GM12878 (cell line): ENCODE measurements at regions not wholly inside any gene's neighbourhood (a gene's known extent, or its start where the extent isn't known, plus 50 kb on each side); places are given as distances from the start of the nearest gene placed in this dataset.

Experiments used
- ATAC-seq: fragments of 200-7000 bp; cut with Tn5 transposase; 3 replicates; pipeline ENCODE4 v1.9.1; 2020; ENCODE audit warnings: mild to moderate bottlenecking, moderate library complexity
- BruUV-seq: library from RNA; stranded (reverse); fragments of 400-500 nt; replicated peaks from 2 replicates; lab custom pipeline; 2021; lab: Mats Ljungman, UMichigan
- CTCF ChIA-PET: fragments of 300-600 bp; sonication (Branson Sonifier 250); formaldehyde crosslinking; extraction: SDS; loops from one replicate; lab custom pipeline; 2021; ENCODE audit warnings: inconsistent platforms; lab: Yijun Ruan, JAX
- POLR2A ChIA-PET: fragments of 350-600 bp; formaldehyde crosslinking; extraction: SDS; loops from one replicate; lab custom pipeline; 2021; ENCODE audit warnings: inconsistent platforms; lab: Charles Lee
- RAD21 ChIA-PET: fragments of 300-600 bp; sonication (Branson Sonifier 250); formaldehyde crosslinking; loops from one replicate; lab custom pipeline; 2023; ENCODE audit warnings: antibody characterized with exemption; ENCODE audit not compliant: unreplicated experiment; lab: Charles Lee
- SMC1A ChIA-PET: fragments of 300-600 bp; sonication (Branson Sonifier 250); formaldehyde crosslinking; loops from one replicate; lab custom pipeline; 2023; ENCODE audit not compliant: unreplicated experiment, uncharacterized antibody; lab: Charles Lee
- DNase-seq: peaks from one replicate; pipeline ENCODE4 v3.0.0-alpha.2; 2011; ENCODE audit warnings: low read depth, low spot score
- FAIRE-seq: peaks from 3 replicates; lab custom pipeline; 2011; peaks lifted over from hg19 to GRCh38; lab: Jason Lieb, UNC
- H2AFZ ChIP-seq: 2 replicates; pipeline ENCODE4 v1.6.0; 2011; ENCODE audit warnings: low read depth, low read length, control low read depth; ENCODE audit not compliant: control insufficient read depth
- H3K27ac ChIP-seq: 2 replicates; pipeline ENCODE4 v1.5.1; 2011; ENCODE audit warnings: control low read depth; ENCODE audit not compliant: control insufficient read depth, insufficient read depth
- H3K27me3 ChIP-seq, 2 experiments: replicated peaks in 1 of 2; 2 replicates each; pipeline versions ENCODE4 v1.6.0 to v1.6.1; 2011; ENCODE audit warnings: low read length in 1 of 2; ENCODE audit not compliant: control insufficient read depth in 2 of 2, insufficient read depth in 2 of 2
- H3K36me3 ChIP-seq, 2 experiments: 2 replicates each; pipeline ENCODE4 v1.5.1; 2011; ENCODE audit warnings: low read length in 1 of 2; ENCODE audit not compliant: control insufficient read depth in 2 of 2, insufficient read depth in 2 of 2
- H3K4me1 ChIP-seq: 2 replicates; pipeline ENCODE4 v1.6.1; 2011; ENCODE audit warnings: mild to moderate bottlenecking, low read length, moderate library complexity, mixed read lengths; ENCODE audit not compliant: control insufficient read depth, insufficient read depth
- H3K4me2 ChIP-seq: 2 replicates; pipeline ENCODE4 v1.6.0; 2011; ENCODE audit warnings: control low read depth; ENCODE audit not compliant: control insufficient read depth, insufficient read depth
- H3K4me3 ChIP-seq: fragments of 200-600 bp; sonication (generic); 2 replicates; pipeline ENCODE4 v1.5.1; 2016
- H3K79me2 ChIP-seq: 2 replicates; pipeline ENCODE4 v1.6.0; 2011; ENCODE audit warnings: low read length; ENCODE audit not compliant: control insufficient read depth, insufficient read depth
- H3K9ac ChIP-seq: 2 replicates; pipeline ENCODE4 v1.8.0; 2011; ENCODE audit warnings: low read length, control low read depth, mixed read lengths; ENCODE audit not compliant: control insufficient read depth, insufficient read depth
- H3K9me3 ChIP-seq: replicated peaks from 3 replicates; pipeline ENCODE4 v1.5.1; 2011; ENCODE audit warnings: mild to moderate bottlenecking, low read length; ENCODE audit not compliant: control insufficient read depth, insufficient read depth
- H4K20me1 ChIP-seq: 2 replicates; pipeline ENCODE4 v1.6.0; 2011; ENCODE audit not compliant: control insufficient read depth, insufficient read depth
- ASH2L ChIP-seq: fragments of 300-600, 200-600 bp; sonication (generic); IDR thresholded peaks from 2 replicates; pipeline ENCODE4 v1.6.1; 2017; ENCODE audit warnings: low read depth, mild to moderate bottlenecking, borderline replicate concordance
- E2F8 ChIP-seq: fragments of 450-650 bp; IDR thresholded peaks from 2 replicates; pipeline ENCODE4 v1.6.1; 2018; ENCODE audit warnings: mild to moderate bottlenecking, low read depth, moderate library complexity; ENCODE audit not compliant: partially characterized antibody
- ELK1 ChIP-seq: IDR thresholded peaks from 2 replicates; pipeline ENCODE4 v1.6.1; 2012; ENCODE audit warnings: low read depth, low read length, improper control_type of control experiment
- KAT2A ChIP-seq: conservative IDR thresholded peaks from 2 replicates; pipeline ENCODE4 v1.6.1; 2011; ENCODE audit warnings: low read depth, low read length; ENCODE audit not compliant: control insufficient read depth
- MEF2B ChIP-seq: fragments of 450-650 bp; IDR thresholded peaks from 2 replicates; pipeline ENCODE4 v1.6.1; 2018; ENCODE audit warnings: mild to moderate bottlenecking, moderate library complexity; ENCODE audit not compliant: partially characterized antibody, poor library complexity, severe bottlenecking
- NR2F1 ChIP-seq: fragments of 450-650 bp; conservative IDR thresholded peaks from 2 replicates; pipeline ENCODE4 v1.6.1; 2017; ENCODE audit warnings: mild to moderate bottlenecking
- POU2F2 ChIP-seq: IDR thresholded peaks from 3 replicates; pipeline ENCODE4 v1.6.1; 2011; ENCODE audit warnings: low read depth, mild to moderate bottlenecking, low read length, borderline replicate concordance
- SMAD1 ChIP-seq: fragments of 450-650 bp; IDR thresholded peaks from 2 replicates; pipeline ENCODE4 v1.6.1; 2018; ENCODE audit warnings: mild to moderate bottlenecking, low read depth; ENCODE audit not compliant: partially characterized antibody
- SMC3 ChIP-seq: IDR thresholded peaks from 2 replicates; pipeline ENCODE4 v1.6.1; 2011; ENCODE audit warnings: low read length, improper control_type of control experiment, borderline replicate concordance
- SUPT20H ChIP-seq: IDR thresholded peaks from 2 replicates; pipeline ENCODE4 v1.6.1; 2011; ENCODE audit warnings: low read depth, mild to moderate bottlenecking, low read length, moderate library complexity, borderline replicate concordance; ENCODE audit not compliant: control insufficient read depth
- TAF1 ChIP-seq: IDR thresholded peaks from 2 replicates; pipeline ENCODE4 v1.6.1; 2011; ENCODE audit warnings: mild to moderate bottlenecking, low read depth, low read length, borderline replicate concordance
- YBX1 ChIP-seq: fragments of 450-650 bp; IDR thresholded peaks from 2 replicates; pipeline ENCODE4 v1.6.1; 2016; ENCODE audit warnings: antibody characterized with exemption
- ZZZ3 ChIP-seq: IDR thresholded peaks from 2 replicates; pipeline ENCODE4 v1.6.1; 2011; ENCODE audit warnings: low read depth; ENCODE audit not compliant: control insufficient read depth, insufficient read length
- WGBS: methylation state at CpG from one replicate; pipeline ENCODE4 v1.1.6; 2016; ENCODE audit warnings: low lambda C conversion rate; ENCODE audit not compliant: insufficient replicate concordance, insufficient coverage; ENCODE audit errors: missing lambda C conversion rate; 5-methylcytosine and 5-hydroxymethylcytosine counted together
- in situ Hi-C: fragments of 300-500 bp; cut with MboI; formaldehyde crosslinking; loops from 9 replicates; pipeline ENCODE4 v1.14.3; 2018; ENCODE audit warnings: mixed read lengths
- intact Hi-C: fragments of 100-400 bp; cut with micrococcal nuclease; formaldehyde crosslinking; loops from one replicate; pipeline ENCODE4 v1.14.2; 2022; ENCODE audit not compliant: unreplicated experiment
- TF ChIP-seq, protein P1 (sequence below): fragments of 150-350 bp; IDR thresholded peaks from 2 replicates; pipeline ENCODE4 v1.6.1; 2014; ENCODE audit warnings: mild to moderate bottlenecking, low read depth, low read length
- TF ChIP-seq, protein P2 (sequence below): fragments of 450-650 bp; formaldehyde crosslinking; IDR thresholded peaks from 2 replicates; pipeline ENCODE4 v1.5.0; 2022; ENCODE audit warnings: mild to moderate bottlenecking, missing genetic modification characterization

DNA sequence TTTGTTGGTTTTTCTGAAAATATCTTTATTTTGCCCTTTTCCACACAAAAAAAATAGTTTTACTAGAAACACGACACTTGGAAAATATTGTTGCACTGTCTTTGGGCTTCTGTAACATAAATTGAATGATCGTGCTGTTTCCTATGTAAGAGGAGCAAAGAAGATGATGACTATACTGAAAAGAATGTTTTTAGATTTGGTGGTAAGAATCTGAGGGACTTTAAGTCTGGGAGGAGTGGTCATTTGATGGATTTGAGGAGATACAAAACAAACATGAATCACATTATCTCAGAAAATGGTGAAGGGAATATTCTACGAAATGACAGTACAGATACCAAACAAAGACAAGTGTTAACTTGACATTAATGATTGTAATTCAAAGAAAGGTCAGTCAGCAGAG lies 328.8 kb downstream of the ADAM29 start:
- ChIA-PET RAD21 (no interaction called here), CTCF (no interaction called here), SMC1A (no interaction called here), POLR2A (no interaction called here)
- no peaks in the 10 kb centered on the region for H4K20me1 ChIP-seq
- FAIRE-seq = no peak
- intact Hi-C loops (no loop called here), in situ Hi-C loops (no loop called here)
- ATAC-seq = no peak
- H3K27me3 ChIP-seq = no peaks in the 10 kb centered on the region
- no peak overlapping the region for H2AFZ ChIP-seq
- no peaks in the 10 kb centered on the region for H3K9me3 ChIP-seq
- 0% methylated on average over 3 of the region's 3 CpGs for WGBS
- H3K36me3 ChIP-seq = no peaks in the 10 kb centered on the region
- no peaks in the 10 kb centered on the region for H3K79me2 ChIP-seq
- no peaks in the 10 kb centered on the region for H3K4me1 ChIP-seq
- H3K4me3 ChIP-seq = no peak overlapping the region
- H3K4me2 ChIP-seq = no peak overlapping the region
- no peak for DNase-seq
- BruUV-seq = no TSS peak
- no peak overlapping the region for H3K9ac ChIP-seq
- H3K27ac ChIP-seq = no peak overlapping the region
- TF ChIP-seq ASH2L (no peak), E2F8 (no peak), ELK1 (no peak), POU2F2 (no peak), ZZZ3 (no peak), SUPT20H (no peak), SMC3 (no peak), YBX1 (no peak), KAT2A (no peak), NR2F1 (no peak), MEF2B (no peak), TAF1 (no peak), SMAD1 (no peak)
- TF ChIP-seq, protein P1, sequence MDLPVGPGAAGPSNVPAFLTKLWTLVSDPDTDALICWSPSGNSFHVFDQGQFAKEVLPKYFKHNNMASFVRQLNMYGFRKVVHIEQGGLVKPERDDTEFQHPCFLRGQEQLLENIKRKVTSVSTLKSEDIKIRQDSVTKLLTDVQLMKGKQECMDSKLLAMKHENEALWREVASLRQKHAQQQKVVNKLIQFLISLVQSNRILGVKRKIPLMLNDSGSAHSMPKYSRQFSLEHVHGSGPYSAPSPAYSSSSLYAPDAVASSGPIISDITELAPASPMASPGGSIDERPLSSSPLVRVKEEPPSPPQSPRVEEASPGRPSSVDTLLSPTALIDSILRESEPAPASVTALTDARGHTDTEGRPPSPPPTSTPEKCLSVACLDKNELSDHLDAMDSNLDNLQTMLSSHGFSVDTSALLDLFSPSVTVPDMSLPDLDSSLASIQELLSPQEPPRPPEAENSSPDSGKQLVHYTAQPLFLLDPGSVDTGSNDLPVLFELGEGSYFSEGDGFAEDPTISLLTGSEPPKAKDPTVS = no peak
- TF ChIP-seq, protein P2, sequence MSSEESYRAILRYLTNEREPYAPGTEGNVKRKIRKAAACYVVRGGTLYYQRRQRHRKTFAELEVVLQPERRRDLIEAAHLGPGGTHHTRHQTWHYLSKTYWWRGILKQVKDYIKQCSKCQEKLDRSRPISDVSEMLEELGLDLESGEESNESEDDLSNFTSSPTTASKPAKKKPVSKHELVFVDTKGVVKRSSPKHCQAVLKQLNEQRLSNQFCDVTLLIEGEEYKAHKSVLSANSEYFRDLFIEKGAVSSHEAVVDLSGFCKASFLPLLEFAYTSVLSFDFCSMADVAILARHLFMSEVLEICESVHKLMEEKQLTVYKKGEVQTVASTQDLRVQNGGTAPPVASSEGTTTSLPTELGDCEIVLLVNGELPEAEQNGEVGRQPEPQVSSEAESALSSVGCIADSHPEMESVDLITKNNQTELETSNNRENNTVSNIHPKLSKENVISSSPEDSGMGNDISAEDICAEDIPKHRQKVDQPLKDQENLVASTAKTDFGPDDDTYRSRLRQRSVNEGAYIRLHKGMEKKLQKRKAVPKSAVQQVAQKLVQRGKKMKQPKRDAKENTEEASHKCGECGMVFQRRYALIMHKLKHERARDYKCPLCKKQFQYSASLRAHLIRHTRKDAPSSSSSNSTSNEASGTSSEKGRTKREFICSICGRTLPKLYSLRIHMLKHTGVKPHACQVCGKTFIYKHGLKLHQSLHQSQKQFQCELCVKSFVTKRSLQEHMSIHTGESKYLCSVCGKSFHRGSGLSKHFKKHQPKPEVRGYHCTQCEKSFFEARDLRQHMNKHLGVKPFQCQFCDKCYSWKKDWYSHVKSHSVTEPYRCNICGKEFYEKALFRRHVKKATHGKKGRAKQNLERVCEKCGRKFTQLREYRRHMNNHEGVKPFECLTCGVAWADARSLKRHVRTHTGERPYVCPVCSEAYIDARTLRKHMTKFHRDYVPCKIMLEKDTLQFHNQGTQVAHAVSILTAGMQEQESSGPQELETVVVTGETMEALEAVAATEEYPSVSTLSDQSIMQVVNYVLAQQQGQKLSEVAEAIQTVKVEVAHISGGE (CRISPR knock-in tag) = no peak
